NCI-H524 (cell line): ENCODE measurements at regions not wholly inside any gene's neighbourhood (a gene's known extent, or its start where the extent isn't known, plus 50 kb on each side); places are given as distances from the start of the nearest gene placed in this dataset.
"Not testable (repeated sequence)": the region's sequence is repeated elsewhere in the genome, so short reads cannot be mapped to it uniquely, and the experiment has no call there.

ENCODE experiments used
- DNase-seq, 2 experiments: peaks; one replicate each; lab custom pipeline; 2025; lab: John Stamatoyannopoulos, UW

- DNase-seq: no peak
These were observed 51.1 kb upstream of the CRY1 start for GRCh38 chr12:107144441-107144840.

- DNase-seq: peak in 1 of 2 experiments; percentile 29
These were observed 51.6 kb upstream of the CRY1 start for GRCh38 chr12:107144990-107145389.

- DNase-seq: no peak
These were observed 52.0 kb upstream of the CRY1 start for GRCh38 chr12:107145397-107145796.

GRCh38 chr12:107148107-107148506 is 54.8 kb upstream of the CRY1 start:
- DNase-seq: no peak

- no peak for DNase-seq
These were observed 59.0 kb upstream of the CRY1 start for GRCh38 chr12:107152315-107152714.

- no peak for DNase-seq
These were observed 66.1 kb upstream of the CRY1 start for GRCh38 chr12:107159384-107159900.

- no peak for DNase-seq
These were observed 70.1 kb upstream of the CRY1 start for GRCh38 chr12:107163413-107163812.

GRCh38 chr12:107164392-107164791 is 71.0 kb upstream of the CRY1 start:
- DNase-seq: no peak

- no peak for DNase-seq
These were observed 72.2 kb upstream of the CRY1 start for GRCh38 chr12:107165581-107165980.

GRCh38 chr12:107167756-107168155 is 74.4 kb upstream of the CRY1 start:
- no peak for DNase-seq

GRCh38 chr12:107169200-107169599 is 75.9 kb upstream of the CRY1 start:
- no peak for DNase-seq

GRCh38 chr12:107178776-107179175 is 85.4 kb upstream of the CRY1 start:
- no peak for DNase-seq

- DNase-seq: no peak
These were observed 86.5 kb upstream of the CRY1 start for GRCh38 chr12:107179871-107180270.

- no peak for DNase-seq
These were observed 86.9 kb upstream of the CRY1 start for GRCh38 chr12:107180272-107180671.

GRCh38 chr12:107184359-107184930 is 91.1 kb upstream of the CRY1 start:
- no peak for DNase-seq

GRCh38 chr12:107196681-107197080 is 103.3 kb upstream of the CRY1 start:
- DNase-seq: no peak

GRCh38 chr12:107200394-107200793 is 107.0 kb upstream of the CRY1 start:
- no peak for DNase-seq

- no peak for DNase-seq
These were observed 114.7 kb upstream of the CRY1 start for GRCh38 chr12:107207931-107208525.

GRCh38 chr12:107209700-107210099 is 116.4 kb upstream of the CRY1 start:
- not testable (repeated sequence) for DNase-seq

GRCh38 chr12:107214373-107214773 is 121.0 kb upstream of the CRY1 start:
- DNase-seq: not testable (repeated sequence)

- DNase-seq: not testable (repeated sequence)
These were observed 123.1 kb upstream of the CRY1 start for GRCh38 chr12:107216411-107216810.

- DNase-seq: no peak
These were observed 126.0 kb upstream of the CRY1 start for GRCh38 chr12:107219301-107219700.

GRCh38 chr12:107221913-107222312 is 128.6 kb upstream of the CRY1 start:
- no peak for DNase-seq

GRCh38 chr12:107223821-107224220 is 130.5 kb upstream of the CRY1 start:
- peak; percentile 97 for DNase-seq
